ES-I3 (cell line): ENCODE measurements at regions not wholly inside any gene's neighbourhood (a gene's known extent, or its start where the extent isn't known, plus 50 kb on each side); places are given as distances from the start of the nearest gene placed in this dataset.

Experiments
- H3K36me3 ChIP-seq: 2 replicates; pipeline ENCODE4 v1.6.1; 2013; ENCODE audit warnings: mild to moderate bottlenecking, low read length, control low read depth, moderate library complexity; ENCODE audit not compliant: insufficient read depth
- H3K4me1 ChIP-seq: 2 replicates; pipeline ENCODE4 v1.6.1; 2013; ENCODE audit warnings: mild to moderate bottlenecking, control low read depth, low read length; ENCODE audit not compliant: insufficient read depth
- H3K9ac ChIP-seq: 2 replicates; pipeline ENCODE4 v1.6.1; 2013; ENCODE audit warnings: low read depth, mild to moderate bottlenecking, low read length, moderate library complexity
- H3K9me3 ChIP-seq: 2 replicates; pipeline ENCODE4 v1.6.1; 2013; ENCODE audit warnings: mild to moderate bottlenecking, low read length, moderate library complexity; ENCODE audit not compliant: control insufficient read depth, insufficient read depth

DNA sequence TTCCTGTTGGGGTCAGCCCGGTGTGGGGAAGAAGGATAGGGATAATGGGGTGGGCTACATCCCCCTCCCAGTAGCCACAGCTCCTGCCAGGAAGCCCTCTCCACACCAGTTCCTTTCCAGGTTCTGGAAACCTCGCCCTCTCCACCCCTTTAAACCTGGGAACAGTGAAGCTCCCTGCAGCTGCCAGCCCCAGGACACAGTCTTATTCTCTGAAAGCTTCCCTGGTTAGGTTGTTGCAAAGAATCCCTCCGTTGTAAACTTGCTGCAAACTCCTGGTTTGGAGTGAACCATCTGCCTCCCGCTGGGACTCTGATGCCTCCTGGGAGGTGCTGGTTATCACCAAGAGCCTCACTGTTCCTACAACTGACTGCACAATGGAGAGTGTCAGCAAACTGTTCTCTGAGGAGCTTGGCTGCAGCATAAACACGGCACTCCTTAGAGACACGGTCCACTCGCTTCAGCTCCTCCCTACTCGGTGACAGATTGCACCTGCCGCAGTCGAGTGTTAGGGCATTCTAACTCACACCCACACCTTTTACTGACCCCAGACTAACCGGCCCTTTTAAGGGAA is 261.8 kb upstream of the RAB6C start:
- H3K4me1 ChIP-seq: peaks cover 8% of the 10 kb centered on the region
- no peaks in the 10 kb centered on the region for H3K36me3 ChIP-seq
- no peak overlapping the region for H3K9ac ChIP-seq
- H3K9me3 ChIP-seq: no peaks in the 10 kb centered on the region

DNA sequence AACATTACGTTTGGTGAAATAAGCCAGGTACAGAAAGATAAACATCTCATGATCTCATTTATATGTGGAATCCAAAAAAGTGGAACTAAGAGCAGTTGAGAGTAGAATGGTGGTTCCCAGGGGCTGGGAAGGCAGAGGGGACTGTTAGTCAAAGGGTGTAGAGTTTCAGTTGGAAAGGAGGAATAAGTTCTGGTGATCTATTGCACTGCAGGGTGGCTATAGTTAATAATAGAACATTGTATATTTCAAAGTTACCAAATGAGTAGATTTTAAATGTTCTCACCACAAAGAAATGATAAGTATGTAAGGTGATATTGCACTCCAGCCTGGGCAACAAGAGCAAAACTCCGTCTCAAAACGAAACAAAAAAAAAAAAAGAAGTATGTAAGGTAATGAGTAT is 260.1 kb upstream of the RAB6C start:
- Histone ChIP-seq H3K36me3 (no peaks in the 10 kb centered on the region), H3K9me3 (no peaks in the 10 kb centered on the region), H3K9ac (no peak overlapping the region), H3K4me1 (peaks cover 8% of the 10 kb centered on the region)

DNA sequence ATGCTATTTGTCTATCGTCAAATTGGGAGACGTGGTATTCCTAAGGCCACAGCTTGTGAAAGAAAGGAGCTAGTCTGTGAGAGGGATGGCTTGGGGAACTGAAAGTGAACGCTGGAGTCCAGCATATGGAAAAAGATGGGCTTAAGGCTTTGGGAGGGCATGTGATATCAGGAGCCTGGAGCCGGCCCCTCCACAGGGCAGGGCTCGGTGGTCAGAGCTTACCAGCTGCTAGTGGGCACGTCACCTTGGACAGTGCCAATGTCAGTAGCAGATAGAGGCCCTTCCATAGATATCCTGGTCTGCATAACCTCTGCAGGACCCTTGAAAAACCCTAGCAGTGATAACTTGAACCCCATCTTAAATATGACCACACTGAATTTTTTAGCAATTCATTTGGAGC is 259.1 kb upstream of the RAB6C start:
- Histone ChIP-seq H3K9me3 (no peaks in the 10 kb centered on the region), H3K4me1 (peaks cover 8% of the 10 kb centered on the region), H3K9ac (no peak overlapping the region), H3K36me3 (no peaks in the 10 kb centered on the region)

DNA sequence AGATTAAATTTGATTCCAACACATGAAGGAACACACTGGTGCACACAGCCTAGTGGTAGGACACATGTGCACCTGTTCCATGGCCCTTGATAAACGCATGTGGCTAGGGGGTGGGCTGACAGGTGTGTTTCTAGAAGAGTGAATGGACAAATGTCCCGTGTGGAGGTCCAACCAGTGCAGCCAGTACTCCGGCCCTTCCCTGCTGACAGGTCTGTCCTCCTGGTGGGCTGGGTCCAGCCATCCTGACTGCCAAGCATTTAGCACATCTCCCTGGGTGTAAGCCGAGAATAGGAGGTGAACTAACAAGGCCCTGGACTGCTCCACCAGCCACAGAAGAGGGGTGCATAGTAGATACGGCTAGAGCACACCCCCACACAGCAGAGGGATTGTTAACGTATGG is 258.7 kb upstream of the RAB6C start:
- peaks cover 8% of the 10 kb centered on the region for H3K4me1 ChIP-seq
- no peak overlapping the region for H3K9ac ChIP-seq
- no peaks in the 10 kb centered on the region for H3K9me3 ChIP-seq
- H3K36me3 ChIP-seq: no peaks in the 10 kb centered on the region

DNA sequence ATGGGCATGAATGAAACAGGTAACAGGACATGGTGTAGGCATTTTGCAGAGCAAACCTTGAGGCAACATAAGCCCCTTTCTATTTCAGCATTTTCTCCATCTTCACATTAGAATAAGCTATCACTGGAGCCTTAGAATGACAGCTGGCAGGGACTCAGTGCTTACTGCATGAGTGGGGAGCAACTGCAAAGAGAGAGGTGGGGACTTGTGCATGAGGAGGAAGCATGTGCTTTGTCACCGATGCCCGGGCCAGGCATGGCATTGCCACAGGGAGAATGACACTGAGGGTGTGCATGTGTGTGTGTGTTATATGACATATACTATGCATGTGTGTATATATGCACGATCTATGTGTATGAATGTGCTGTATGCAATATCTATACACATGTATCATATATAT is 258.2 kb upstream of the RAB6C start:
- H3K36me3 ChIP-seq: no peaks in the 10 kb centered on the region
- H3K9ac ChIP-seq: no peak overlapping the region
- no peaks in the 10 kb centered on the region for H3K9me3 ChIP-seq
- peaks cover 8% of the 10 kb centered on the region for H3K4me1 ChIP-seq

DNA sequence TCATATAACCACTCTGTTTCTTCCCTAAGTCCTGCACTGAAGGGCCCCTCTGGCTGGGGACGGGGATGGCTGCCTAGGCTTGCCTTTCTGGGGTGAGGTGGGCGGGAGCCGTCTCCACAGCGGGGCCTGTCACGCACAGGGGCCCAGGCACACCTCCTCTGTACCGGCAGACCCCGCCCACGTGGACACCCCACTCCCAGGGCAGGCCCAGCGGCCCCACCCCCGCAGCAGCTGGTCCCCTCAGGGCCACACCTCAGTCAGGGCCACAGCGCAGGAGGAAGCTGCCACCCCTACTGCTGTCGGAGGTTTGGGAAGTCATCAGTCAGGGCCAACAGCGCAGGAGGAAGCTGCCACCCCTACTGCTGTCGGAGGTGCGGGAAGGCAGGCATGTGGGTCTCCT is 257.6 kb upstream of the RAB6C start:
- no peaks in the 10 kb centered on the region for H3K36me3 ChIP-seq
- no peaks in the 10 kb centered on the region for H3K9me3 ChIP-seq
- H3K4me1 ChIP-seq: peaks cover 8% of the 10 kb centered on the region
- H3K9ac ChIP-seq: no peak overlapping the region

DNA sequence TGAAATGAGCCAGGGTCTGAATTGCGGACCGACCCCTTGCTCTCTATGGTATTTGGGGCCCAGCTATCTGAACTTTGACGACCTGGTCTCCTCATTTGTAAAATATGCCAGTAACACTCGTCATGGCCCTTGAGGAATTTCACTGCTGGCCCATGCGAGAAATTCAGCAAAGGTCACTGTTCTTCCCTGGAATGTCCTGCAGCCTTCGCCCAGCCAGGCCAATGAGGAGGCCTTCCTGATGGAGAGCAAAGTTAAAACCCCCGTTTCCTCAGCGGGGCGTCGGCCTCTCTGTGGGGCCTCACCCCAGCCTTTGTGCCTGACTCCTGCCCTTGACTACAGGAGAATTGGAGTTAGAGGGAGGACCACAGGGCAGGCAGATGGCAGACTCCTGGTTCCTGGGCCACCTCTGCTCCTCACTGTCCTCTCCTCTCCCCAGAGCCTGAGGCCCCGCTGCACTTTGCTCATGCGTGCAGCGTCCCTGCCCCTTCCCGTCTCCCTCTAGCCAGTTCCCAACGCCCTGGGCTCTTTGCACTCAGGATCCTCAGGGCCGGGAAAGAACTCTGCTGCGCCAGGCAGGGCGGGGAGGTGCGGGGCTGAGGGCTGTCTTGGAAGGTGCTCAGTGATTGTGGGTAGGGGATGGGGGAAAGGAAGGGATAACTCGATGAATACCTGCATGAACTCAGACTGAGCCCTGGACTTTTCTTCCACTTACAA is 257.0 kb upstream of the RAB6C start:
- Histone ChIP-seq H3K9me3 (no peaks in the 10 kb centered on the region), H3K9ac (no peak overlapping the region), H3K36me3 (no peaks in the 10 kb centered on the region), H3K4me1 (peaks cover 8% of the 10 kb centered on the region)

DNA sequence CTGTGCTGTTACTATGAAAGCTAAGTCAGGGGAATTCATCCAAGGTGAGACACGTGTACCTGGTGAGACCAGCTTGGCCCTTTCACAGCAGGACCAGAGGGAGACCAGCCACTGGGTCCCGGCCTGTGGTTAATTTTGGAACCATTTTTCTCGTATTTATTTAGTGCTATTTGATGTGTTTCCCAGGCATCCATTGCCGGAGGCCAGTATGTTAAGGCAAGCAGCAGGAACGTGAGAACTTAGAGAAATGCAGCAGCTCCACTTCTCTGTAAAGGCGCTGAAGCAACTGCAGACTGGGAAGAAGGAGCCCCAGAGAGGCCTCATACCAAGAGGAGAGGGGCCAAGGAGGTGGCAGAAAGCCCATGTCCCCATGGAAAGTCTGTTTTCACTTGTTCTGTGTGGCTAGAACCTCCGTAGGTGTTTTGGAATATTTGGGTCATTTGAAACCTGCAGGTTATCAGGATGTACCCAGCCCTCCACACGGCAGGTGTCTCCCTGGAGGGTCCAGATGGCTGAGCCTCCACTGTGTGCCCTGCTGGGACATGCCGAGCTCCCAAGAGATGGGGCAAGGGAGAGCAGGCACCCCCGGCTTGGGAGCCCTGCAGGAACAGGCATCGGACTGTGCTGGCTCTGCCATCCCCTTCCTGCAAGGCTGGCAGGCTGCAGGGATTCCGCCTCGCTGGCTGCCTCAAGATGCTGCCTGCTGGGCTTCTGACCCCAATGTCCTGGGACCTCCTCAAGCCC is 256.0 kb upstream of the RAB6C start:
- Histone ChIP-seq H3K4me1 (peaks cover 5% of the 10 kb centered on the region; the same call in 1 of the 2 replicates), H3K36me3 (no peaks in the 10 kb centered on the region), H3K9me3 (no peaks in the 10 kb centered on the region), H3K9ac (no peak overlapping the region)

DNA sequence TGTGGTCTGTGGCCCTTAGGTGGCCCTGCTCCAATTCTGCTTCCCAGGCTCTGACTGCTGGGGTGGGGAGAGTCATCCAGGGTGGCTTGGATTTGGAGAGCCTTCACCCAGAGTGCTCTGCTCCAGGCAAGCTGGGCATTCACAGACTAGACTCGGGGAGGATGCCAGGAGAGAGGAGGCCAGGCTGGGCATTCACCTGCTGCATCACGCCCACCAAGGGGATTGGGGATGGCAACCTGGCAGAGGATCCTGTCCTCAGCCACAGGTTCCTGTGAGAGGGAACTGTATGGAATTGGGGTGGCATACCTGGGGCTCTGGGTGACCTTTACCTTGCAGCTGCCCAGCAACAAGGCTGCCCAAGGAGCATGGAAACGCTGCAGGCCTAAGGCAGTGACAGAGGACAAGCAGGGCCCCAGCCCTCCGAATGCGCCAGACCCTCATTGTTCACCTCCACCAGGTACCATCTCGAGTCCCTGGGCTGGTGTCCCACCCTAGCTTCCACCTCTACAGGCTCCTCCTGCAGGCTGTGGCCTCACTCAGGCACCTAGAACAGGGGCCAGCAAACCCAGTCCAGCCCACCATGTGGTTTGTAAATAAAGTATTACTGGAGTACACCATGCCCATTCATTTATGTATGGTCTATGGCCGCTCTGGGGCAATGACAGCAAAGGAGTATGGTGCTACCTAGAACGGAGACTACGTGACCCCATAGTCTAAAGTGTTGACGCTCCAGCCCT is 255.3 kb upstream of the RAB6C start:
- no peak overlapping the region for H3K9ac ChIP-seq
- H3K9me3 ChIP-seq: no peaks in the 10 kb centered on the region
- no peaks in the 10 kb centered on the region for H3K36me3 ChIP-seq
- H3K4me1 ChIP-seq: peaks cover 5% of the 10 kb centered on the region; the same call in 1 of the 2 replicates

DNA sequence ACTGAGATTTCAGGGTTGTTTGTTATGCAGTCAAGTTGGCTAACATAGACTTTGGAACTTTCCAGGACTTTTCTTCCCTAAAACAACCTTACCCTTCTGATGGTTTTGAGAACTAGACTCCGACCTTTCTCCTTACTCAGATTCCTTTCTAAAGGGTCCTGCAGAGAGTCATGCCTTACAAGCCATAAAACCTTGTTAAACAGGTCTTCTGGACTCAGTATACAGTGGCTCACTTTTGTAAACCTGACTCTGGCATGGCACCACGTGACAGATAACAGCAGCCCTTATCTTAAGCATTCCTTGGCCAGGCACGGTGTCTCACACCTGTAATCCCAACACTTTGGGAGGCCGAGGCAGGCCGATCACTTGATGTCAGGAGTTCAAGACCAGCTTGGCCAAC is 253.2 kb upstream of the RAB6C start:
- Histone ChIP-seq H3K9ac (no peak overlapping the region), H3K36me3 (no peaks in the 10 kb centered on the region), H3K9me3 (no peaks in the 10 kb centered on the region)

DNA sequence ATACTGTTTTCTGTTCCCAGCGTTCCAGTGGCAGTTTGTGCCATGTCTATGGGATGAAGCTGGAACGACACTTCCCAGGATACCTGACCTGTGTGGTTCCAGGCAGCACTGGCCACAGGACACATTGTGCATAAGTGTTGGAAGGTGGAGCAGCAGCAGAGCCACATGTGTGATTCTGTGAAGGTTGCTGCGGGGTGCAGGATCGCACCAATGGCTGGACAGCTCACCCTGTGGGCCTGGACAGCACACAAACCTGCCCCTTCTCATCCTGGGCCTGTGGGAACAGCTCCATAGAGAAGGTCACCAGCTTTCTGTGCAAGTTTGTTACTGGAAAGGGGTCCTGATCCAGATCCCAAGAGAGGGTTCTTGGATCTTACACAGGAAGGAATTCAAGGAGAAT is 252.2 kb upstream of the RAB6C start:
- Histone ChIP-seq H3K36me3 (no peaks in the 10 kb centered on the region), H3K4me1 (peaks cover under 1% of the 10 kb centered on the region; the same call in 1 of the 2 replicates), H3K9ac (no peak overlapping the region), H3K9me3 (no peaks in the 10 kb centered on the region)

More for the DNA sequence above, 253.2 kb upstream of the RAB6C start:
- H3K4me1 ChIP-seq: peaks cover 5% of the 10 kb centered on the region; the same call in 1 of the 2 replicates

DNA sequence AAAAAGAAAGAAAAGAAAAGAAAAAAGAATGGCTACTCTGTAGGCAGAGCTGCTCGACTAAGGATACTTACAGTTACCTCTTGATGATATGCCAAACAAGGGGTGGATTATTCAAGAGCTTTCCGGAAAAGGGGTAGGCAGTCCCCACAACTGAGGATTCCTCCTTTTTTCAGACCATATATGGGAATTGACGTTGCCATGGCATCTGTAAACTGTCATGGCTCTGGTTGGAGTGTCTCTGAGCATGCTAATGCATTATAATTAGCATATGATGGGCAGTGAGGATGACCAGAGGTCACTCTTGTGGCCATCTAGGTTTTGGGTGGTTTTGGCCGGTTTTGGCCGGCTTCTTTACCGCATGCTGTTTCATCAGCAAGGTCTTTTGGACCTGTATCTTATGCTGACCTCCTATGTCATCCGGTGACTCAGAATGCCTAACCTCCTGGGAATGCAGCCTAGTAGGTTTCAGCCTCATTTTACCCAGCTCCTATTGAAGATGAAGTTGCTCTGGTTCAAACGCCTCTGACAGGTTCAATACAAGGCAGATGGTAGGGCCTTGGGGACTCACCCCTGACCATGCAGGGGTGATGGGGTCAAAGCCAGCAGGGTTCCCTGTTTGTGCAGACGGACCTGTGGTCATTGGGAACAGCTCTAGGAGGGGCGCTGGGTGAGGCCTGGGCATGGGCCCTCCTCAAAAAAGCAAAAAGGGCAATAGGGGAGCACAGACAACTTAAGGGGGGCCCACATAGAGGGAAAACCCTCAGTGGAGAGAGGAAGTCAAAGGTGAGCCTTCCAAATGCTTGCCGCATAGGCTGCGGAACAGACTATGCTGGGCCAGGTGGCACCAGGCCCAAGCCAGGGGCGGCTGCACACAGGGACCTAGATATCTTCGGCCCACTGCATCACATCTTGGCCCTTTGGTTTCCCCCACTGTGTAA is 251.2 kb upstream of the RAB6C start:
- Histone ChIP-seq H3K36me3 (no peaks in the 10 kb centered on the region), H3K9ac (no peak overlapping the region), H3K4me1 (no peaks in the 10 kb centered on the region), H3K9me3 (no peaks in the 10 kb centered on the region)

DNA sequence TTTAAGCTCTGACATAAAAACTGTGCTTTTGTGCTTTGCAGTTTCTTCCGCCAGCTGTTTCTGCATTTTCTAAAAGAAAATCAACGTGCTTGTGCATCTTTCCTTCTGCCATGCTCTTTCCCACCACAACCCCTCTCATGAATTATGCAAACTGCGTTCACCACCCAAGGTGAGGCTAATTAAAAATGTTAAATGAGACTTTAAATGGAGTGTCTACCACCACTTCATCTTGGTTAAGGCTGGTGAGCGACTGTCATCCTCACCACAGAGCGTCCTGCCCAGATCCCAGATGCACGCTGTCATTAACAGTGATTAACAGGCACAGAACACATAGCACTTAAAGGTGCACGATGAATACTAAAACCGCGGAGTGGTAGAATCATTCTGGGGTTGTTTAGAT is 250.5 kb upstream of the RAB6C start:
- H3K36me3 ChIP-seq: no peaks in the 10 kb centered on the region
- H3K9ac ChIP-seq: no peak overlapping the region
- no peaks in the 10 kb centered on the region for H3K4me1 ChIP-seq
- no peaks in the 10 kb centered on the region for H3K9me3 ChIP-seq

DNA sequence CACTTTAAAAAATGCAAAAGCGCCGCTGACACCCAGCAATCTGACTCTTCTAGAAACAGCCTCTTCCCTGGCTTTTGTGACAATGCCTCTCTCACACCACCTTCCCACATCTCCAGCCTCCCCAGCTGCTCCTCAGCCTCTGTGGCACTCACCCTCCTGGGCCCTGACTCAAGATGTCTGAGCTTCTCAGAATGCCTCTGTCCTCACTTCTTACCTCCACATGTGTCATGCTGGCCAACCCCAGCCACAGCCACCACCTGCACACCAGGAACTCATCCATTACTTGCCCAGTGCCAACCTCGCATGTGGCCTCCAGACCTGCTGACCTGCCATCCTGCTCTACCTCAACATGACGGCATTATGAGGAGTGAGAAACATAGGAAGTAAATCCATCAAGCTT is 249.8 kb upstream of the RAB6C start:
- no peaks in the 10 kb centered on the region for H3K9me3 ChIP-seq
- no peaks in the 10 kb centered on the region for H3K36me3 ChIP-seq
- H3K9ac ChIP-seq: no peak overlapping the region
- H3K4me1 ChIP-seq: no peaks in the 10 kb centered on the region
